ENCODE measurements at regions not wholly inside any gene's neighbourhood (a gene's known extent, or its start where the extent isn't known, plus 50 kb on each side); places are given as distances from the start of the nearest gene placed in this dataset.

DNA sequence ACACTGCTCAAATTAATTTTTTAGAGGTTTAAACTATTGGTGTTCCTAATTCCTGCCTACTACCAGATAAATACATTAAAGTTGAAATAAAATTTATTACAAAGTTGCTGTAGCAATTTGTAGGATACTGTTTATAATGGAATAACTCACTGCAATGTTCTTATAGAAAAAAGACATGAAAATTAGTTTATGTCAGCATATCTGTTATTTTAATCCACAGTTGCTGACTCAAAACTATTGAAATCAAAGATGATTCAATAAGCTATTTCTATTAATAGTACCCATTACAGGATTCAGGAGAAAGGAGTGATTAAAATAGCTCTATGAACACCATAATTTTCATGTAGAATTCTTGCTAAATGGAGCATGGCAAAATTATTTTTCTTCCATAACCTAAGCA, 764.4 kb upstream of the NUDT12 start:
- no peak for DNase-seq (ENCODE audit: low spot score)

- no peak for DNase-seq (ENCODE audit: low spot score)
Observed at GRCh38 chr5:104325356-104325755, 762.8 kb upstream of the NUDT12 start.

GRCh38 chr5:104316676-104317075, 754.1 kb upstream of the NUDT12 start:
- peak; percentile 18 for DNase-seq (ENCODE audit: low spot score)

DNA sequence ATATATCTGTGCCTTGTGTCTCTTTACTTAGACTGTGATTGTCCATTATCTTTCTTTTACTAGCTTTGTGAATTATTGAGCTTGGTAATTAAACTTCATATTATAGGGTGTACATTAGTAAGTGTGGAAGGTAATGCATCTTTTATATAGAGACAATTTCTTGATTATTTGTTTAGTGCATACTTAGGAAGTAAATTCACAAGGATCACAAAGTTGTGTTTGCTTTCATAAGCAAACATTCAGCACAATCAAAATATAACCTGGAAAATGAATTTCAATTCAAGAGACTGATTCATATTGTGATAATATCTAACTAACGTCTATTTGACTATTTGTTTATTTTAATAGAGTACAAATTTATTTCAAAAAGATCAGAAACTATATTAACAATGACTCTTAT, 749.9 kb upstream of the NUDT12 start:
- DNase-seq (ENCODE audit: low spot score): no peak

DNA sequence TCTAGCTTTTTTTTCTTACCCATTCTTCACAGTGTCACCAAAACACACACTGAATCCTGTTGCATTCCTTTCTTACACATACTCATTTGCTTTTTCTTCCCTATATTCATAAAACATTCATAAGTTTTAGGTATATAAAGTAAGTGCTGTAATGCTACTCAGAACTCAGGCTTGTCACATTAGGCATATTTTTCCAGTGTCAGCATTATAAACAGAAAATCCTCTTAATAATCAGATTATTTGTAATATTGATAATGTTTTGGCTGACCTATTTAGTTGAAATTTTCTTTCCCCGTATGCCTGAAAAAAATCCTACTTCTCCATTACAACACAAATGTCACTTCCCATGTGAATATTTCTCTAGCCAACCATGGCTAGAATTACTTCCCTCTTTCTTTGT, 743.0 kb upstream of the NUDT12 start:
- no peak for DNase-seq (ENCODE audit: low spot score)

DNA sequence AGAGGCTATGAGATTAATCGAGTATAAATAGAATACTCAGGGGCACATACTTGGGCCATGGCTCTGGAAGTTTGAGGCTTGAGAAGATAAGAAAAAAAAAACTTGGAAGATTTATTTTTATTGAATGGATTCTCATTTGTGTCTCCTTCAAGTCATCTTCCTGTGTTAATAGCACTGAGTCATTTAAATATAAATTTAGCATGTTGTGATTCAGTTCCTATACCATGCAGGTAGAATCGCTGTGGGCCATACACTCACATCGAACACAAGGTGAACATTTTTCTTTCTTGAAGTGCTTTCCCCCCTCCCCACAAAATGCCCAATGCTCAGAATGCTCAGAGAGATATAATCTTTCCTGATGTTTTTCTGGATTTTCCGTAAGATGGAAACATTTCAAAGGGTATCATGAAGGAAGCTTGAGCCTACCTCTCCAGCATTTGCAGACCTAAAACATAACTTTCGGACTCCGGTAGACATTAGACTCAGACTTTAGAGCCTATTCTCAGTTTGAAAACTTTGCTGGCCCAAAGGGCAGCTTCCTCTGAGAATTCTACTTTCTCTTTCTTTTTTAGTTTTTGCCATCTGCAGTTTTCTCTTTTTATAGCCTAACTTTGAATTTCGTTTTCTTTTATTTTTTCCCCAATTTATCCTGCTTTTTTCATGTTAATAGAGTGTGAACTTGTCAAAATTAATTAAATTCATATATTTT, 737.6 kb upstream of the NUDT12 start:
- no peak for DNase-seq (ENCODE audit: low spot score)

- no peak for DNase-seq (ENCODE audit: low spot score)
Observed at GRCh38 chr5:104298518-104298917, 735.9 kb upstream of the NUDT12 start.

GRCh38 chr5:104297076-104297475, 734.5 kb upstream of the NUDT12 start:
- DNase-seq (ENCODE audit: low spot score): no peak

DNA sequence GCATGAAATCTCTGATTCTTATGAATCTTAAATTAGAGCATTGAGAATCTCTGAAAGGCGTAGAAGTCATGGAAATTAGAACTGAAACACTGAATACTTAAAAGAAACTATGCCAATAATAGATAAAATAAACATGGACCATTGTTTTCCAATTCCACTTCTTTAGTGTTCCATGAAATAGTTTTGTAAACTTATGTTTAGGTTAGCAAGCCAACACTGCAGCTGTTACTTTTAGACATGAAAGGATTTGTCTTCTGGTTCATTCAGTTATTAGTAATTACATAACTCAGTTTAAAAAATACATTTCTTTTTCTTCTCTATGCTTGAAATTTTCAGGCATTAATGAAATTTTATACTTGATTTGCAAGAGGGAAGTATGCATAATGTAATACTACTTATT, 733.4 kb upstream of the NUDT12 start:
- DNase-seq (ENCODE audit: low spot score): no peak

- DNase-seq (ENCODE audit: low spot score): no peak
Observed at GRCh38 chr5:104283136-104283535, 720.5 kb upstream of the NUDT12 start.

DNA sequence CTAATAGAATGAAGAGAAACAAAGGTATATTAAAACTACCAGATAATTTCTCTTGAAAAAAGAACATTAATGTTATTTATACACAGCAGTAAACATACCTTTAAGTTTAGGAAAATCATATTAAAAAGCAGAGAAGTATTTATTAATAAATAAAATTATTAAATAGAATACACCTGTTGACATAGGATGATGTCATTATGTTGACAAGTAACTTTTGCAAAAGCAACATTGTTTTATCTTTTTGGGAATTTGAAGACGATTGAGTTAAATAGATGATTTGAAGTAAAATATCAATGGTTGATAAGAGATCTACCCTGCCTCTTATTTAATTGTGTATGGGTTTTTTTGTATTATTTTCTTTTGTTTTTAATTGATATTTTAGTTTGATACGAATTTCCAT, 711.1 kb upstream of the NUDT12 start:
- DNase-seq (ENCODE audit: low spot score): no peak

DNA sequence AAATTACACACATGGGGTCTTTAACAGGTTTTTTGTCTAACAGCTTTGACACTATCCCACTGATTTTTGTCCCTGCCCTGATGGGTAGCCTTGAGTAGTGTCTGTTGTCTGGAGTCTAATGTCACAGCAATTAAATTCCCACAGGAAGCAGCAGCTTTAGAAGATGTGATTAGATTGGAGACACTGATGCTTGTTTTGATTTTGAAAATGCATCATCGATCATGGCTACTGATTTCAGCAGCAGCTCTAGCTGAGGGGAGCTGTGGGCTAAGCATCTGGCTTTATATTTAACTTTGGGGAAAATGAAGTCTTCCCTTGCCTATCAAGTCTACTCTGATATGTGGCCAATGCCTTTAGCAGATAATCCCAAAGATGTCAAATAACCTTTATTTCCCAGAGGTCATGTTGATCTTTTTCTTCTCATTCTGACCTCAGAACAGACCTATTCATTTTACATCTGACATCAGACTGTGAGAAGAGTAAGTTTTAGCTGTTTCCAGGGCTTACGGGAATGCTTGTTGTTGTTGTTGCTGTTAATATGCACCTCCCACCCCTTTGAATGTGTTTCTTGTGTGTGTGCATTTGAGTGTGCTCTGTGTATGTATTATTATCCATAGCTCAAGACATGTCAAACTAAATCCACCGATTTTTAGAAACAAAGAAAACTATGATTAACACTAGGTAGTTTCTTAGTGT, 704.9 kb upstream of the NUDT12 start:
- no peak for DNase-seq (ENCODE audit: low spot score)

DNA sequence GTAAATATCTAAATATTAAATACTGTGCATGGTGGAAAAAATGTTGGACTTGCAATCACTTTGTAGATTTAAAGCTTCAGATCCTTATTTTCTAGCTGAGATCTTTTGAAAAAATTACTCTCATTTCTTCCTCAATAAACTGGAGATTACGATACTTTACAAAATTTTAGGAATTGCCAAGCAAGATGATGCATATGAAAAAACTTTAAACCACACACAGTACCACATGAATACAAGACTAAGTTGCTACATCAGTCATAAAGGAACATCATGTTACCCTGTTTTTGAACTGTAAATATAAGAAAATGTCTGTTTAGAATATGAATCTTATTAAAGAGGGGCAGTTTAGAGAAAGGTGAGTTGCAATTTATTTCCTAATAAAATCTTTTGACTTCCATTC, 703.6 kb upstream of the NUDT12 start:
- DNase-seq (ENCODE audit: low spot score): no peak

DNA sequence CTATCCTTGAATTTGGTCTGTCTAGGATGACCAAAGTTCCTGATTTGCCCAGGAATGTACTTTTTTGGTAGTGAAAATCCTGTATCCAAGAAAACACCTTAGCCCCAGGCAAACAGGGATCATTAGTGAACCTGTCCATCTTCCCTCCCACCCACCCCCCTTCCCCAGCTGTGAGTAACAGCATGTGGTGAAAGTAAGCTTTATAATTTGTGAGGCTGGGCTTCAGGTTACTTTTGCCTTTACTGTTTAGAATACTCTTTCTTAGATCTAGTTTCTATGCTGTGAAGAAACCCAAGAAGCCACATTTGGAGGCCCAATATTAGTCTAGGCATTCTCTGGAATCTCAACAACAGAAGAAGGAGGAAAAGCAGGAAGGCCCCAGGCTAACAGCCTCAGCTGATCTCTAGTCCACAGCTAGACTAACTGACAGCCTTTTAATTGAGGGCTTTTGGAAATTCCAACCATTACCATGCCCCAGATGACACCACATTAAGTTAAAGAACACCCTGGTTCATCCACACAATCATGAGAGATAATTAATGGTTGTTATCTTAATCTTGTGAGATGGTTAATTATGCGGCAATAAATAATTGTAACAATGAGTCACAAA, 703.0 kb upstream of the NUDT12 start:
- DNase-seq (ENCODE audit: low spot score): no peak

GRCh38 chr5:104247260-104247659, 684.7 kb upstream of the NUDT12 start:
- DNase-seq (ENCODE audit: low spot score): no peak

DNA sequence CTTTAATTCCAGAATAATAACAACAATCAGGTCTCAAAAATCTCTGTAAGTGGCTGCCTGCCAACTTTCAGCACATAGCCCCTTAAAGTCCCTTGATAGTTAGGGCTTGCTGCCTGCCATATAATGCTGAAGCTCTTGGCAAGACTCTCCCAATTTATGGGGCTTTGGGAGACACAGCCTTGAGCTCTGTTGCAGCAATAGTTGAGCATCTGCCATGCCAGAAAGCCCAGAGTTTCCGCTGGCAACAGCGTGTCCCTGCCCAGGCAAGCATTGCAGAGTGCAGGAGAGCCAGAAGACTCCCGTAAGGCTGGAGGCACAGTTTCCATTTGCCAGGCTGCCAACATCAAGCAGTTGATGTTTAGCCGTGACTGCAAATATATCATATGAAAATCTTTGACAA, 678.5 kb upstream of the NUDT12 start:
- no peak for DNase-seq (ENCODE audit: low spot score)

GRCh38 chr5:104237586-104237985, 675.0 kb upstream of the NUDT12 start:
- no peak for DNase-seq (ENCODE audit: low spot score)

DNA sequence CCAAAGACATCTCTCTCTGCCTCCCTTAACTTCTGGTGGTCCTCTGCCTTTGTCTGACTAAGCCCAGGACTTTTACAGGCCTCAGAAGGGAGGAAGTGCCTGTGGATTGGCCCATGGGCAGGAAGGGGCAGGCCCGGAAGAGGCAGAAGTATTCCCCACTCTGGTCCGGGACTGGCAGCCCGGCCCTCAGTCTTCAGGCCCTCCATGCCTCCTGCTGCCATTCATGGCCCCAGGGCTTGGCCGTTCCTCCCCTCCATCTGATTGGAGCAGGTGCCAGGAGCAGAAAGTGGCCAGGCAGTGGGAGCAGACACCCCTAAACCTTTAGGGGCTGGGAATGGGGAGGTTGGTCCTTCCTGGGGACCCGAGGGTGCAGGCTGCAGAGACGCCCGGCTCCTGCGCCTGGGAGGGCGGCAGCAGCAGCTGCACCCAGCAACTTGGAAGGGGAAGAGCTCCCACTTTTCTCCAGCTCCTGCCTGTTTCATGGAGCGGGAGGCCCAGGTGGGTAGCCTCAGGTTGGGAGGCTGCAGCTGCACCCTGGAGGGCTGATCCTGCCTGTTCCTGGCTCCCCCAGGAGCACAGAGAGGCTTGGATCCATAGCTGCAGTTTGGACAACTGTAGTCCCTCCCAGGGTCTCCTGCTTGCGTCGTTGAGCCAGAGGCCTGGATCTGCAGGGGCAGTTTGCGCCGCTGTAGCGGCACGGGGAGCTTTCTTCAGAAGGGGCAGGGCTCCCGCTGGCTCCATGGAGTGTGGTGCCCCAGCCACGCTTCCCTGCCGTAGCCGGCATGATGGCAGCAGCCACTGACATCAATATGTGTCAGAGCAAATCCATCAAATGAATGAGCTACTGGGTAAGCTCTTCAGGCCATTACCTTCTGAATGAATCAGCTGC, 661.5 kb upstream of the NUDT12 start:
- DNase-seq (ENCODE audit: low spot score): no peak

DNA sequence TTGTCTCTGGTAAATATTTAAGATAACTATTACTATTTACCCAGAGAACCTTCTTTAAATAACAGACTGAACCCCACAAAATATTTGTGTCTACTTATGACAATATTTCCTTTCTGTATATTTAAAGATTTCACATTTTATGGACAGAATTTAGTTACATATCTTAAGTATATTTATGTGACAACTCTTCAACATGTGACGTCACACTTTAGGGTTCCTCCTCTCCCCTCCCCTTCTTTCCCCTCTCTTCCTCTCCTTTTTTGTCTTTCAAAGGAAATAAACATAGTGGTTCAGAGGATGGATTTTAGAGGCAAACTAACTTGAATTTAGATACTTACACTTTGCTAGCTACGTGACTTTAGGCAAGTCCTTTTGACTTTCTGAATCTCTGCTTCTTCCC, 655.6 kb upstream of the NUDT12 start:
- DNase-seq (ENCODE audit: low spot score): no peak

DNA sequence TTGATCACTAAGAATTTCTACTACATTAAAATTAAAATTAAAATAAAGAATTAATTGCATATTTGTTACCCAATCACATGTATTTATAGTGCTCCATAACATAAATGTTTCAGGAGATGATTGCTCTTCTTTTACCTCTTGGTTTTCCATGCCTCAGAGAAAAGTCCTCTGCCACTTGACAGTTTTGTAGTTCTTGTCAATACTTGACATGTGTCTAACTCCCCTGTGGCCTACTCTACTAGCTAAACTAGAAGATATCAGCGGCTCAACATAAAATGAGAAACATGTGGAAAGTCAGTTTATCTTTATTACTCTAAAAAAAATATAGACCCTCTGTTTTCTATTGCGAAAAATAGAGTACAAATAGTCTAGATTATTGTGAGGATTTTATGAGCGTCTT, 650.6 kb upstream of the NUDT12 start:
- DNase-seq (ENCODE audit: low spot score): no peak

DNA sequence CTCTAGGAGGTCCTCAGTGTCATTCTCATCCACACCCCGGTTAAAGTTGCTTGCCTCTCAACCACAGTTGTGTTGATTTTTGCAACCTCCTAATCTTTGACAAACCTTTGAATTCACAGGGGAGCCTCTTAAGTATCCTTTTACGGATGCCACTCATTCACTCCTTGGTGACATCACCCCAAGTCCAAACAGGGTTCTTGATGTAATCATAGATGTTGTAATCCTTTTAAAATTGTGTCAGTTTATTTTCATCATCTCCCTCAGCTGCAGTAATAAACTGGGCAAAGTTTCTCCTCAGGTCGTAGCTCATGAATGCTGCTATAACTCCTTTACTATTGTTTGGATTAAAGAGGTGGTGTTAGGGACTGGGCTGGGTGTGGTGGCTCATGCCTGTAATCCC, 637.2 kb upstream of the NUDT12 start:
- DNase-seq (ENCODE audit: low spot score): no peak

- DNase-seq (ENCODE audit: low spot score): no peak
Observed at GRCh38 chr5:104198156-104198555, 635.6 kb upstream of the NUDT12 start.

GRCh38 chr5:104189909-104190308, 627.3 kb upstream of the NUDT12 start:
- DNase-seq (ENCODE audit: low spot score): no peak
